ENCODE measurements at regions not wholly inside any gene's neighbourhood (a gene's known extent, or its start where the extent isn't known, plus 50 kb on each side); places are given as distances from the start of the nearest gene placed in this dataset.

DNA sequence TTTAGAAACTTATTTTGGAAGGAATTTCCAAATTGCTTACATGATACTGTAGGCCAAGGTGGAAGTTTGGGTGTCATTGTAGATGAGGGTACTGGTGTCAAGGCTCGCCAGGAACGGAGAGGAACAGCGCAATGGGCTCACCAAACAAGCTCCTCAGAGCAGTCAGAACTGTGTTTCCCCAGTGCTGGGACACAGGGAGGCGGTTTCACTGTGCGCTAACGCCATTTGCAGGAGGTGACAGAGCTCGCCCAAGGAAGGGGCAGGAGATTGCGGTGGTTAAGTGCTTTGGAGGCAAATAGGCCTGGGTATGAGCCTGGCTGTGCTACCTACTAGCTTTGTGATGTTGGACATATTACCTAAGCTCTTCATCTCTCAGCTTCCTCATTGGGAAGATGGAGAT lies 57.3 kb downstream of the HHEX start:
- TF ChIP-seq, protein P1, sequence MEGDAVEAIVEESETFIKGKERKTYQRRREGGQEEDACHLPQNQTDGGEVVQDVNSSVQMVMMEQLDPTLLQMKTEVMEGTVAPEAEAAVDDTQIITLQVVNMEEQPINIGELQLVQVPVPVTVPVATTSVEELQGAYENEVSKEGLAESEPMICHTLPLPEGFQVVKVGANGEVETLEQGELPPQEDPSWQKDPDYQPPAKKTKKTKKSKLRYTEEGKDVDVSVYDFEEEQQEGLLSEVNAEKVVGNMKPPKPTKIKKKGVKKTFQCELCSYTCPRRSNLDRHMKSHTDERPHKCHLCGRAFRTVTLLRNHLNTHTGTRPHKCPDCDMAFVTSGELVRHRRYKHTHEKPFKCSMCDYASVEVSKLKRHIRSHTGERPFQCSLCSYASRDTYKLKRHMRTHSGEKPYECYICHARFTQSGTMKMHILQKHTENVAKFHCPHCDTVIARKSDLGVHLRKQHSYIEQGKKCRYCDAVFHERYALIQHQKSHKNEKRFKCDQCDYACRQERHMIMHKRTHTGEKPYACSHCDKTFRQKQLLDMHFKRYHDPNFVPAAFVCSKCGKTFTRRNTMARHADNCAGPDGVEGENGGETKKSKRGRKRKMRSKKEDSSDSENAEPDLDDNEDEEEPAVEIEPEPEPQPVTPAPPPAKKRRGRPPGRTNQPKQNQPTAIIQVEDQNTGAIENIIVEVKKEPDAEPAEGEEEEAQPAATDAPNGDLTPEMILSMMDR (IDR thresholded peaks at IDR 0.05; ENCODE audit: control insufficient read depth, insufficient read depth, low read depth, low read length, missing control alignments): no peak
- H3K4me3 ChIP-seq (ENCODE audit: control insufficient read depth, low read depth, low read length): no peak overlapping the region
- DNase-seq (ENCODE audit: low read depth): no peak

DNA sequence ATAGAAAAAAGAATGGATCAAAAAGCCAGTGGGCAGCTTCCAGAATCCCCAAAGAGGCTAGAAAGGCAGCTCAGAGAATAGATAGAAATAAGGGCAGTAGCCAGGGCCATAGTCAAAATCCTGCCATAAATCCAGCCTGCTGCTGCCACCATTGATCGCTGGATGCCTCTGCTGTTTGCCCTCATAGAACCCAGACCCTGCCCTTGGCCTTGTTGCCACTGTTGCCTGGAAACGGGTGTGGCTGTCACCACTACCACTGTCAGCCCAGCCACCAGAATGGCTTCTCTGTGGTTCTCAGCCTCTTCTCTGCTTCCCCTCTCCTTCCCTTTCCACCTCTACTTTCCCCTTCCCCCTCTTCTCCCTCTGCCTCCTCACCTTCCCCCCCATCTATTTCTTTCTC lies 57.8 kb downstream of the HHEX start:
- no peak for DNase-seq (ENCODE audit: low read depth)
- TF ChIP-seq, protein P1 (IDR thresholded peaks at IDR 0.05; ENCODE audit: control insufficient read depth, insufficient read depth, low read depth, low read length, missing control alignments): no peak
- no peak overlapping the region for H3K4me3 ChIP-seq (ENCODE audit: control insufficient read depth, low read depth, low read length)

DNA sequence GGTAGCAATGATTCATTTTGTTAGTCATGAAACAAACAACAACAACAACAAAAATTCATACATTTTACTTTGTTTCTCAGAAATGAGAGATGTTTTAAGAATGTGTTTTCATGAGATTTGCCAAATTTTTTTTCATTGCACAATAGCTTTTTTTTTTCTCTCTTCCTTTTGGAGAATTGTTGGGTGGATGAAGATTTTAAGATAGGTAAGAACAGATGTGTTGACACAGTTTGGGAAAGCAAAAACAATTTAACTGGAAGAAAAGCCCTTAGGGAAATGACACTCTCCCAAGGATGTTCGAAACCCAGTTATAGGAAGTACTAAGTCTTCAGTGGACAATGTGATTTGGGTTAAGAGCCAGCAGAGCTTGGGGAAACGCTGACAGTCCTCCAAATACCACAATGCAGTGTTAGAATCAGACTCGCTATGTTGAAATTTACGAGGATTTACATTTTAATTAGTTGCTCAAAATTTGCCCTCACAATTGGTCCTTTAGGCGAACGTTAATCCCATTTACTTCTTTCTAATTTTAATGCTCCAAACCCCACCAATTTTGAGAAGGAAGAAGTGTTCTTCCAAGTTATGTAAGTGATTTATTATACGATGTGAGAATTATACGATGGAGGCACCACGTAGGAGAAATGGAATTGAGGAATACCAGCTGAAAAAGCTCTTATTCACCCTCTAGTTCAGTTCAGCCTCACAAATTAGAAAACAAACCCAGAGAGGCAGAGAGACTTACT lies 61.2 kb downstream of the HHEX start:
- TF ChIP-seq, protein P1 (IDR thresholded peaks at IDR 0.05; ENCODE audit: control insufficient read depth, insufficient read depth, low read depth, low read length, missing control alignments): no peak
- no peak overlapping the region for H3K4me3 ChIP-seq (ENCODE audit: control insufficient read depth, low read depth, low read length)
- DNase-seq (ENCODE audit: low read depth): peak; percentile 16

DNA sequence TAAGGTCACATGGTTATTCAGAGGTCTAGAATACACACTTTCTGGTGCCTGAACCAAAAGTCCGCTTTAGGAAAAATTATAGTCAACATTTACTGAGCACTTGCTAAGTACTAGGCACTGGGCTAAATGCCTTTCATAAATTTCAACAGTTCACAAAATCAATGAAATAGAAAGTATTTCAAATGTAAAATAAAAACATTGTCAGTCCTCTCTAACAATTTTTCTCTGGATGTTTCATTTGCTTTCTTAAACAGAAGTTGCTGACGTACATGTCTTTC lies 61.7 kb downstream of the HHEX start:
- TF ChIP-seq, protein P1 (IDR thresholded peaks at IDR 0.05; ENCODE audit: control insufficient read depth, insufficient read depth, low read depth, low read length, missing control alignments): no peak
- no peak for DNase-seq (ENCODE audit: low read depth)
- no peak overlapping the region for H3K4me3 ChIP-seq (ENCODE audit: control insufficient read depth, low read depth, low read length)

DNA sequence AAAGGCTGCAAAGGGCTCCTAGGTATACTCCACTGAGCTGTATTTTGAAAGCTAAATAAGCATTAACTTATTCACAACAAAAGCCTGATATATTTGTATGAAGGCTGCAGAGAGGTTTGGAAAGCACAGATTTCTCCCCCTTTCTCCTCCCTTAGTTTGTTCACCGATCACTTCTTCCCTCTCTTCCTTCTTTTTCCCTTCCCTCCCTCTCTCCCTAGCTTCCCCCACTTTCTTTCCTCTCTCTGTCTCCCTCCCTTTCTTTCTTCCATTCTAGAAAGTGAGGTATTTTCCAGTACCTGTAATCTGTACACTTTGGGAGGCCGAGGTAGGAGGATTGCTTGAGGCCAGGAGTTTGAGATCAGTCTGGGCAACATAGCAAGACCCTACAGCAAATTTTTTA lies 62.1 kb downstream of the HHEX start:
- TF ChIP-seq, protein P1 (IDR thresholded peaks at IDR 0.05; ENCODE audit: control insufficient read depth, insufficient read depth, low read depth, low read length, missing control alignments): no peak
- no peak for DNase-seq (ENCODE audit: low read depth)
- no peak overlapping the region for H3K4me3 ChIP-seq (ENCODE audit: control insufficient read depth, low read depth, low read length)

DNA sequence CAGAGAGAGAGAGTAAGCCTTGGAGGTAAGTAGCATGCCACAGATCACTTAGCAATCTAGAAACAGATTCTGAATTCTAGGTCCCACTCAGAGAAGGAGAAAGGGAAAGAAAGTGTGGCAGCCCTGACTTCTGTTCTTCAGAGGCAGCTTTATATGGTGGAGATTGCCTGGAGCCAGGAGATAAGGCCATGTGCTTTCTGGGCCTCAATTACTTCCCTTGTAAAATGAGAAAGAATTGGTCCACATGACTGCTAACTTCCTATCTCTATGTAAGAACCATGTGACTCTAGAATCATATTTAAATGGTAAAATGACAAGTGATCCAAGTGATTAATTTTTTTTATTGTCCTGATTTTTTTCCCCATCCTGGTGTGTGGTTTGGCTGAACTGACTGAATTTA lies 64.1 kb downstream of the HHEX start:
- TF ChIP-seq, protein P1 (IDR thresholded peaks at IDR 0.05; ENCODE audit: control insufficient read depth, insufficient read depth, low read depth, low read length, missing control alignments): no peak
- H3K4me3 ChIP-seq (ENCODE audit: control insufficient read depth, low read depth, low read length): no peak overlapping the region
- DNase-seq (ENCODE audit: low read depth): no peak

DNA sequence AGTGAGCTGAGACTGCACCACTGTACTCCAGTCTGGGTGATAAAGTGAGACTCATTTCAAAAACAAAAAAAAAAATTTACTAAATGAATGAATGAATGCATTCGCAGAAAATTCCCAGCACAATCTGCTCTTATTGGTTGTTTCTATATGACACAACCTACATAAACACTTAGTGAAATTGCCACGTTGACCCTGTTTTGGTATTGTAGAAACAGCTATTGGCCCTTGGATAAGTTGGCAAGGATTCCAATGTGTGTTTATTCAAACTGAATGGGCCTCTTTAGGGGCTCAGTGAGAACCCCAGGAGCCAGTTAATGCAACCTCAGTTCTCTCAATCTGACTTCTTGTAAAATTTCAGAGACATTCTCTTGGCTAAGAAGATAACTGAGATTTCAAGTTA lies 66.0 kb downstream of the HHEX start:
- H3K4me3 ChIP-seq (ENCODE audit: control insufficient read depth, low read depth, low read length): no peak overlapping the region
- TF ChIP-seq, protein P1 (IDR thresholded peaks at IDR 0.05; ENCODE audit: control insufficient read depth, insufficient read depth, low read depth, low read length, missing control alignments): no peak
- DNase-seq (ENCODE audit: low read depth): no peak

All from AG09309 (cell line).